ENCODE measurements at regions not wholly inside any gene's neighbourhood (a gene's known extent, or its start where the extent isn't known, plus 50 kb on each side); places are given as distances from the start of the nearest gene placed in this dataset.
A peak's percentile ranks its signal among the peaks of the same experiment; 100 is the strongest.

GRCh38 chr14:42110167-42110566 lies 503.5 kb downstream of the LRFN5 start:
- no peak for DNase-seq (ENCODE audit: low read depth)

- DNase-seq (ENCODE audit: low read depth), result no peak
Measured at GRCh38 chr14:42095155-42095554, 488.5 kb downstream of the LRFN5 start.

GRCh38 chr14:42090122-42090521 lies 483.4 kb downstream of the LRFN5 start:
- DNase-seq (ENCODE audit: low read depth), result no peak

- DNase-seq (ENCODE audit: low read depth), result no peak
Measured at GRCh38 chr14:42079911-42080310, 473.2 kb downstream of the LRFN5 start.

- no peak for DNase-seq (ENCODE audit: low read depth)
Measured at GRCh38 chr14:42078345-42078744, 471.7 kb downstream of the LRFN5 start.

- no peak for DNase-seq (ENCODE audit: low read depth)
Measured at GRCh38 chr14:42070031-42070430, 463.4 kb downstream of the LRFN5 start.

- no peak for DNase-seq (ENCODE audit: low read depth)
Measured at GRCh38 chr14:42057111-42057510, 450.4 kb downstream of the LRFN5 start.

GRCh38 chr14:42047421-42048055 lies 440.9 kb downstream of the LRFN5 start:
- DNase-seq (ENCODE audit: low read depth), result peak; percentile 37

- no peak for DNase-seq (ENCODE audit: low read depth)
Measured at GRCh38 chr14:42045383-42045782, 438.7 kb downstream of the LRFN5 start.

- no peak for DNase-seq (ENCODE audit: low read depth)
Measured at GRCh38 chr14:42028607-42029006, 421.9 kb downstream of the LRFN5 start.

- no peak for DNase-seq (ENCODE audit: low read depth)
Measured at GRCh38 chr14:42027271-42027670, 420.6 kb downstream of the LRFN5 start.

- no peak for DNase-seq (ENCODE audit: low read depth)
Measured at GRCh38 chr14:42023452-42023851, 416.8 kb downstream of the LRFN5 start.

- DNase-seq (ENCODE audit: low read depth), result no peak
Measured at GRCh38 chr14:42014301-42014700, 407.6 kb downstream of the LRFN5 start.

- DNase-seq (ENCODE audit: low read depth), result no peak
Measured at GRCh38 chr14:42013559-42013958, 406.9 kb downstream of the LRFN5 start.

- no peak for DNase-seq (ENCODE audit: low read depth)
Measured at GRCh38 chr14:42013153-42013552, 406.5 kb downstream of the LRFN5 start.

- DNase-seq (ENCODE audit: low read depth), result no peak
Measured at GRCh38 chr14:42011221-42011620, 404.5 kb downstream of the LRFN5 start.

GRCh38 chr14:42004321-42004720 lies 397.6 kb downstream of the LRFN5 start:
- no peak for DNase-seq (ENCODE audit: low read depth)

- no peak for DNase-seq (ENCODE audit: low read depth)
Measured at GRCh38 chr14:42002141-42002540, 395.5 kb downstream of the LRFN5 start.

GRCh38 chr14:42001431-42001830 lies 394.8 kb downstream of the LRFN5 start:
- DNase-seq (ENCODE audit: low read depth), result no peak

GRCh38 chr14:42000450-42000849 lies 393.8 kb downstream of the LRFN5 start:
- DNase-seq (ENCODE audit: low read depth), result no peak

- no peak for DNase-seq (ENCODE audit: low read depth)
Measured at GRCh38 chr14:41993687-41994086, 387.0 kb downstream of the LRFN5 start.

- no peak for DNase-seq (ENCODE audit: low read depth)
Measured at GRCh38 chr14:41986700-41987099, 380.0 kb downstream of the LRFN5 start.

- DNase-seq (ENCODE audit: low read depth), result no peak
Measured at GRCh38 chr14:41986083-41986645, 379.5 kb downstream of the LRFN5 start.

GRCh38 chr14:41973178-41973577 lies 366.5 kb downstream of the LRFN5 start:
- DNase-seq (ENCODE audit: low read depth), result peak; percentile 20
